ENCODE measurements at regions not wholly inside any gene's neighbourhood (a gene's known extent, or its start where the extent isn't known, plus 50 kb on each side); places are given as distances from the start of the nearest gene placed in this dataset.

GRCh38 chr15:88730751-88731150 is 72.5 kb upstream of the ACAN start:
- Histone ChIP-seq H4K20me1 (ENCODE audit: insufficient read depth) (no peaks in the 10 kb centered on the region), H3K79me2 (ENCODE audit: low read depth) (no peaks in the 10 kb centered on the region), H3K4me2 (no peak overlapping the region), H3K9me2 (ENCODE audit: insufficient read depth) (no peaks in the 10 kb centered on the region), H3K27ac (no peak overlapping the region), H3K4me3 (no peak overlapping the region), H3K27me3 (ENCODE audit: insufficient read depth, low read depth) (peaks cover 48% of the 10 kb centered on the region), H3K4me1 (replicated peaks; ENCODE audit: insufficient read depth) (no peaks in the 10 kb centered on the region), H3K9me3 (ENCODE audit: insufficient read depth, low read depth) (no peaks in the 10 kb centered on the region), H3F3A (ENCODE audit: insufficient read depth, low read depth) (no peaks in the 10 kb centered on the region), H3K36me3 (ENCODE audit: low read depth) (no peaks in the 10 kb centered on the region), H2AFZ (no peak overlapping the region)
- CTCF ChIA-PET, result interaction anchor here (0.7 kb wide), 1 partner anchor 470 kb away, joined by 6 read pairs; no protein-coding TSS in a partner anchor
- POLR2A ChIA-PET (ENCODE audit: unreplicated experiment), result no interaction called here
- intact Hi-C loops (cut with micrococcal nuclease; ENCODE audit: unreplicated experiment), result no loop called here
- BruUV-seq (replicated peaks), result no TSS peak
- no peak for TF ChIP-seq EZH2 (IDR thresholded peaks at IDR 0.05; ENCODE audit: low read depth)
- no peak for TF ChIP-seq CTCF (conservative IDR thresholded peaks at IDR 0.05)
- no peak for DNase-seq

GRCh38 chr15:88735212-88735611 is 68.0 kb upstream of the ACAN start:
- CTCF ChIA-PET, result no interaction called here
- Histone ChIP-seq H4K20me1 (ENCODE audit: insufficient read depth) (no peaks in the 10 kb centered on the region), H3K9me2 (ENCODE audit: insufficient read depth) (no peaks in the 10 kb centered on the region), H2AFZ (no peak overlapping the region), H3K9me3 (ENCODE audit: insufficient read depth, low read depth) (no peaks in the 10 kb centered on the region), H3F3A (ENCODE audit: insufficient read depth, low read depth) (no peaks in the 10 kb centered on the region), H3K36me3 (ENCODE audit: low read depth) (no peaks in the 10 kb centered on the region), H3K27ac (no peak overlapping the region), H3K27me3 (ENCODE audit: insufficient read depth, low read depth) (peaks cover 50% of the 10 kb centered on the region), H3K4me3 (no peak overlapping the region), H3K79me2 (ENCODE audit: low read depth) (no peaks in the 10 kb centered on the region), H3K4me1 (replicated peaks; ENCODE audit: insufficient read depth) (no peaks in the 10 kb centered on the region), H3K4me2 (no peak overlapping the region)
- DNase-seq, result no peak
- BruUV-seq (replicated peaks), result no TSS peak
- POLR2A ChIA-PET (ENCODE audit: unreplicated experiment), result no interaction called here
- no peak for TF ChIP-seq CTCF (conservative IDR thresholded peaks at IDR 0.05)
- no peak for TF ChIP-seq EZH2 (IDR thresholded peaks at IDR 0.05; ENCODE audit: low read depth)
- intact Hi-C loops (cut with micrococcal nuclease; ENCODE audit: unreplicated experiment), result no loop called here

GRCh38 chr15:88736204-88736603 is 67.0 kb upstream of the ACAN start:
- Histone ChIP-seq H3K4me1 (replicated peaks; ENCODE audit: insufficient read depth) (no peaks in the 10 kb centered on the region), H3K4me2 (no peak overlapping the region), H3K27me3 (ENCODE audit: insufficient read depth, low read depth) (peaks cover 50% of the 10 kb centered on the region), H2AFZ (no peak overlapping the region), H4K20me1 (ENCODE audit: insufficient read depth) (no peaks in the 10 kb centered on the region), H3K9me3 (ENCODE audit: insufficient read depth, low read depth) (no peaks in the 10 kb centered on the region), H3K27ac (no peak overlapping the region), H3K9me2 (ENCODE audit: insufficient read depth) (no peaks in the 10 kb centered on the region), H3K4me3 (no peak overlapping the region), H3K79me2 (ENCODE audit: low read depth) (no peaks in the 10 kb centered on the region), H3K36me3 (ENCODE audit: low read depth) (no peaks in the 10 kb centered on the region), H3F3A (ENCODE audit: insufficient read depth, low read depth) (no peaks in the 10 kb centered on the region)
- CTCF ChIA-PET, result no interaction called here
- intact Hi-C loops (cut with micrococcal nuclease; ENCODE audit: unreplicated experiment), result no loop called here
- TF ChIP-seq CTCF (conservative IDR thresholded peaks at IDR 0.05) (no peak), EZH2 (IDR thresholded peaks at IDR 0.05; ENCODE audit: low read depth) (no peak)
- no TSS peak for BruUV-seq (replicated peaks)
- DNase-seq, result no peak
- POLR2A ChIA-PET (ENCODE audit: unreplicated experiment), result no interaction called here
